HFFc6 (cell line): ENCODE measurements at regions not wholly inside any gene's neighbourhood (a gene's known extent, or its start where the extent isn't known, plus 50 kb on each side); places are given as distances from the start of the nearest gene placed in this dataset.
A peak's percentile ranks its signal among the peaks of the same experiment; 100 is the strongest.
"Not testable (repeated sequence)": the region's sequence is repeated elsewhere in the genome, so short reads cannot be mapped to it uniquely, and the experiment has no call there.

Experiments used
- DNase-seq: peaks from one replicate; pipeline ENCODE4 v3.0.0-alpha.2; 2018
- H3K27ac Mint-ChIP-seq: 2 replicates; pipeline ENCODE4 v1.8.0; 2020; ENCODE audit warnings: mild to moderate bottlenecking, mixed read lengths
- H3K27me3 Mint-ChIP-seq: 2 replicates; pipeline ENCODE4 v1.8.0; 2021; ENCODE audit warnings: mild to moderate bottlenecking, moderate library complexity, mixed read lengths; ENCODE audit not compliant: insufficient read depth
- H3K36me3 Mint-ChIP-seq: 2 replicates; pipeline ENCODE4 v1.8.0; 2021; ENCODE audit warnings: low read depth, mixed read lengths
- H3K4me1 Mint-ChIP-seq: 2 replicates; pipeline ENCODE4 v1.8.0; 2020; ENCODE audit warnings: low read depth, mixed read lengths
- H3K4me3 Mint-ChIP-seq: 2 replicates; pipeline ENCODE4 v1.8.0; 2020; ENCODE audit warnings: mild to moderate bottlenecking, moderate library complexity, mixed read lengths
- H3K9me3 Mint-ChIP-seq: 2 replicates; pipeline ENCODE4 v1.8.0; 2020; ENCODE audit warnings: mild to moderate bottlenecking, mixed read lengths
- CTCF ChIP-seq: fragments of 200-600 bp; sonication (generic); IDR thresholded peaks from 2 replicates; pipeline ENCODE4 v1.5.0; 2021; ENCODE audit warnings: antibody characterized with exemption, mild to moderate bottlenecking

GRCh38 chr9:79080536-79080935, 491.2 kb upstream of the TLE4 start:
- TF ChIP-seq CTCF, result no peak
- H3K27me3 Mint-ChIP-seq, result no peaks in the 10 kb centered on the region
- peaks cover 7% of the 10 kb centered on the region for H3K4me1 Mint-ChIP-seq
- H3K9me3 Mint-ChIP-seq, result no peaks in the 10 kb centered on the region; the same call in 1 of the 2 replicates
- no peak overlapping the region for H3K4me3 Mint-ChIP-seq
- peak overlapping the region; percentile 7; the same call in 1 of the 2 replicates for H3K27ac Mint-ChIP-seq
- no peak for DNase-seq
- H3K36me3 Mint-ChIP-seq, result no peaks in the 10 kb centered on the region; the same call in 1 of the 2 replicates

- no peak for TF ChIP-seq CTCF
- Mint-ChIP-seq H3K4me3 (no peak overlapping the region), H3K4me1 (peaks cover 7% of the 10 kb centered on the region), H3K27ac (no peak overlapping the region), H3K27me3 (no peaks in the 10 kb centered on the region), H3K36me3 (peaks cover 21% of the 10 kb centered on the region), H3K9me3 (peaks cover 10% of the 10 kb centered on the region)
- DNase-seq, result no peak
Measured at GRCh38 chr9:79083621-79084020, 488.1 kb upstream of the TLE4 start.

GRCh38 chr9:79087133-79087532, 484.6 kb upstream of the TLE4 start:
- H3K4me3 Mint-ChIP-seq, result no peak overlapping the region
- no peaks in the 10 kb centered on the region for H3K27me3 Mint-ChIP-seq
- no peak for TF ChIP-seq CTCF

GRCh38 chr9:79089054-79089560, 482.7 kb upstream of the TLE4 start:
- Mint-ChIP-seq H3K36me3 (peaks cover 40% of the 10 kb centered on the region), H3K4me3 (no peak overlapping the region), H3K9me3 (peaks cover 27% of the 10 kb centered on the region), H3K27ac (no peak overlapping the region), H3K4me1 (peaks cover 11% of the 10 kb centered on the region), H3K27me3 (no peaks in the 10 kb centered on the region)
- no peak for DNase-seq
- TF ChIP-seq CTCF, result no peak

More at GRCh38 chr9:79087133-79087532, 484.6 kb upstream of the TLE4 start:
- DNase-seq, result no peak
- Mint-ChIP-seq H3K4me1 (peaks cover 8% of the 10 kb centered on the region; the same call in 1 of the 2 replicates), H3K36me3 (peaks cover 40% of the 10 kb centered on the region), H3K9me3 (peaks cover 27% of the 10 kb centered on the region), H3K27ac (no peak overlapping the region)

- Mint-ChIP-seq H3K36me3 (peaks cover 40% of the 10 kb centered on the region), H3K4me1 (peaks cover 14% of the 10 kb centered on the region), H3K9me3 (peaks cover 27% of the 10 kb centered on the region)
- not testable (repeated sequence) for DNase-seq, H3K27me3 Mint-ChIP-seq, H3K27ac Mint-ChIP-seq, H3K4me3 Mint-ChIP-seq
Measured at GRCh38 chr9:79089851-79090250, 481.9 kb upstream of the TLE4 start.

GRCh38 chr9:79103257-79103656, 468.5 kb upstream of the TLE4 start:
- not testable (repeated sequence) for DNase-seq, H3K4me3 Mint-ChIP-seq, H3K27me3 Mint-ChIP-seq, H3K27ac Mint-ChIP-seq
- Mint-ChIP-seq H3K9me3 (peaks cover 14% of the 10 kb centered on the region), H3K36me3 (peaks cover 15% of the 10 kb centered on the region), H3K4me1 (peaks cover 23% of the 10 kb centered on the region)

GRCh38 chr9:79104216-79104615, 467.5 kb upstream of the TLE4 start:
- peaks cover 23% of the 10 kb centered on the region for H3K4me1 Mint-ChIP-seq
- H3K27me3 Mint-ChIP-seq, result no peaks in the 10 kb centered on the region
- no peak for TF ChIP-seq CTCF
- peaks cover 25% of the 10 kb centered on the region for H3K36me3 Mint-ChIP-seq
- H3K4me3 Mint-ChIP-seq, result no peak overlapping the region
- H3K27ac Mint-ChIP-seq, result no peak overlapping the region
- peaks cover 23% of the 10 kb centered on the region for H3K9me3 Mint-ChIP-seq
- DNase-seq, result no peak
